K562 (cell line): ENCODE measurements at regions not wholly inside any gene's neighbourhood (a gene's known extent, or its start where the extent isn't known, plus 50 kb on each side); places are given as distances from the start of the nearest gene placed in this dataset.

ENCODE experiments used
- ATF1 ChIP-seq, 2 experiments: fragments of 450-650 bp in 1 of 2; IDR thresholded peaks; 2 replicates each; pipeline ENCODE4 v1.6.1; 2016; ENCODE audit warnings: missing compliant biosample characterization in 1 of 2, missing genetic modification characterization in 1 of 2
- CBX3 ChIP-seq, 2 experiments: IDR thresholded peaks; 1 replicate in 1 of 2; 2 replicates in 1 of 2; pipeline ENCODE4 v1.6.1; 2012; ENCODE audit warnings: inconsistent platforms in 2 of 2, low read length in 2 of 2, borderline replicate concordance in 1 of 2, control low read depth in 1 of 2
- CHCHD3 ChIP-seq: fragments of 250-450 bp; sonication (Bioruptor Pico); IDR thresholded peaks from 2 replicates; pipeline ENCODE4 v2.1.2; 2022; ENCODE audit warnings: mild to moderate bottlenecking
- CTCF ChIP-seq, 3 experiments: IDR thresholded peaks in 2 of 3; conservative IDR thresholded peaks in 1 of 3; 2 replicates each; pipeline ENCODE4 v1.5.1; 2011 to 2012; ENCODE audit warnings: low read length in 3 of 3, mild to moderate bottlenecking in 3 of 3, control low read depth in 2 of 3, improper control_type of control experiment in 1 of 3, inconsistent platforms in 1 of 3, low read depth in 1 of 3, mixed read lengths in 1 of 3, moderate library complexity in 1 of 3; ENCODE audit not compliant: insufficient read depth in 2 of 3
- FOS ChIP-seq: IDR thresholded peaks from 3 replicates; pipeline ENCODE4 v1.6.1; 2011; ENCODE audit not compliant: insufficient read length; ENCODE audit errors: extremely low read depth
- MYNN ChIP-seq, 2 experiments: sonication (generic); formaldehyde crosslinking in 1 of 2; IDR thresholded peaks; 2 replicates each; pipeline versions ENCODE4 v1.5.0 to v1.6.1; 2016 to 2020; ENCODE audit warnings: antibody characterized with exemption in 1 of 2, missing genetic modification reagents in 1 of 2
- PATZ1 ChIP-seq: fragments of 250-450 bp; sonication (Bioruptor Pico); IDR thresholded peaks from 2 replicates; pipeline ENCODE4 v1.5.0; 2020; ENCODE audit warnings: mild to moderate bottlenecking, borderline replicate concordance
- SIX5 ChIP-seq, 2 experiments: IDR thresholded peaks; 2 replicates each; pipeline ENCODE4 v1.6.1; 2011; ENCODE audit warnings: low read length in 2 of 2, borderline replicate concordance in 1 of 2, low read depth in 1 of 2, mild to moderate bottlenecking in 1 of 2, moderate library complexity in 1 of 2; ENCODE audit not compliant: insufficient read depth in 1 of 2
- SMARCE1 ChIP-seq: fragments of 450-650 bp; IDR thresholded peaks from 2 replicates; pipeline ENCODE4 v1.7.1; 2016; ENCODE audit warnings: mild to moderate bottlenecking
- TAF1 ChIP-seq: IDR thresholded peaks from 2 replicates; pipeline ENCODE4 v1.6.1; 2011; ENCODE audit warnings: mild to moderate bottlenecking, low read length, moderate library complexity; ENCODE audit not compliant: insufficient read depth, control insufficient read depth, severe bottlenecking; ENCODE audit errors: extremely low read depth
- ZNF280B ChIP-seq: fragments of 250-450 bp; sonication (Bioruptor Pico); IDR thresholded peaks from 2 replicates; pipeline ENCODE4 v1.5.1; 2021; ENCODE audit warnings: mild to moderate bottlenecking

GRCh38 chr19:28841531-28841930, 371.4 kb downstream of the UQCRFS1 start:
- no peak for TF ChIP-seq CTCF (IDR thresholded peaks at IDR 0.05 in 2 of 3, conservative IDR thresholded peaks at IDR 0.05 in 1 of 3; ENCODE audit: insufficient read depth in 2 of 3, low read depth in 1 of 3, low read length in 3 of 3)
- no peak for TF ChIP-seq PATZ1 (CRISPR knock-in tag)
- no peak for TF ChIP-seq SMARCE1
- no peak for TF ChIP-seq CBX3 (IDR thresholded peaks at IDR 0.05; ENCODE audit: borderline replicate concordance in 1 of 2, low read length in 2 of 2)
- no peak for TF ChIP-seq SIX5 (IDR thresholded peaks at IDR 0.05; ENCODE audit: borderline replicate concordance in 1 of 2, insufficient read depth in 1 of 2, low read depth in 1 of 2, low read length in 2 of 2)
- TF ChIP-seq MYNN (IDR thresholded peaks at IDR 0.05) = no peak
- no peak for TF ChIP-seq MYNN (CRISPR knock-in tag; IDR thresholded peaks at IDR 0.05)
- no peak for TF ChIP-seq TAF1
- TF ChIP-seq ZNF280B (CRISPR knock-in tag) = no peak
- no peak for TF ChIP-seq FOS
- TF ChIP-seq CHCHD3 = no peak
- TF ChIP-seq ATF1 (CRISPR knock-in tag; IDR thresholded peaks at IDR 0.05) = no peak
- TF ChIP-seq ATF1 (tag; IDR thresholded peaks at IDR 0.05) = no peak
